ENCODE measurements at regions not wholly inside any gene's neighbourhood (a gene's known extent, or its start where the extent isn't known, plus 50 kb on each side); places are given as distances from the start of the nearest gene placed in this dataset.

DNA sequence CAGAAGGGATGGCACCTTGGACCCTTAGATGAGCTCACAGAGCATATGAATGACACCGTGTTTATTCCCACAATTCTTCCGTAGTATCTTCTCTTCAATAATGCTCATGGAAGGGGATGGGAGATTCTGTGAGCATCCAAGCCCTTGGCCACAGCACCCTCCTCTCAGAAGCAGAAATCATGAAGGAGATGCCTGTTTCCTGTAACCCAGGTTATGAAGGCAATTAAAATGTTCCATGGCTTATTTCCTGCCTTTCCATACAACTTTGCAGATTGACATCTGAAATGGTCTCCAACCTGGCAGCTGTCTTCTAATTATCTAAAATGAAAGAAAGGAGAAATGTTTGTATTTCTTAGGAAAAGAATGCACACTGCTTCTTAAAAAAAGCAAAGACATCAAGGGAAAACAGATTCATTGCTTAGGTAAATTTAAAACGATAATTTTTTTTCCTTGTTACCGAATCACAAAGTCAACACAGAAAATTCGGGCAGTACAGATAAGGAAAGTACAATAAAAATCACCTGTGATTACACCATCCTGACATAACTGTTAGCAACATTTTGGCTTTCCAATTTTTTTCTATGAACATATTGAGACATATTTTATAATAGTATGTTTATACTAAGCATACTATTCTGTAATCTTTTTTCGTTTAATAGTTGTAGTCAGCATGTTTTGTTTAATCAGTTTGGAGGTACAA is 128.5 kb downstream of the SQOR start:
- TF ChIP-seq, protein P1, sequence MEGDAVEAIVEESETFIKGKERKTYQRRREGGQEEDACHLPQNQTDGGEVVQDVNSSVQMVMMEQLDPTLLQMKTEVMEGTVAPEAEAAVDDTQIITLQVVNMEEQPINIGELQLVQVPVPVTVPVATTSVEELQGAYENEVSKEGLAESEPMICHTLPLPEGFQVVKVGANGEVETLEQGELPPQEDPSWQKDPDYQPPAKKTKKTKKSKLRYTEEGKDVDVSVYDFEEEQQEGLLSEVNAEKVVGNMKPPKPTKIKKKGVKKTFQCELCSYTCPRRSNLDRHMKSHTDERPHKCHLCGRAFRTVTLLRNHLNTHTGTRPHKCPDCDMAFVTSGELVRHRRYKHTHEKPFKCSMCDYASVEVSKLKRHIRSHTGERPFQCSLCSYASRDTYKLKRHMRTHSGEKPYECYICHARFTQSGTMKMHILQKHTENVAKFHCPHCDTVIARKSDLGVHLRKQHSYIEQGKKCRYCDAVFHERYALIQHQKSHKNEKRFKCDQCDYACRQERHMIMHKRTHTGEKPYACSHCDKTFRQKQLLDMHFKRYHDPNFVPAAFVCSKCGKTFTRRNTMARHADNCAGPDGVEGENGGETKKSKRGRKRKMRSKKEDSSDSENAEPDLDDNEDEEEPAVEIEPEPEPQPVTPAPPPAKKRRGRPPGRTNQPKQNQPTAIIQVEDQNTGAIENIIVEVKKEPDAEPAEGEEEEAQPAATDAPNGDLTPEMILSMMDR (conservative IDR thresholded peaks at IDR 0.05; ENCODE audit: low read depth, low read length) = no peak
- no peak for TF ChIP-seq EZH2 (IDR thresholded peaks at IDR 0.05; ENCODE audit: borderline replicate concordance, low read depth, low read length, poor library complexity, severe bottlenecking)
